22Rv1 (cell line): ENCODE measurements at regions not wholly inside any gene's neighbourhood (a gene's known extent, or its start where the extent isn't known, plus 50 kb on each side); places are given as distances from the start of the nearest gene placed in this dataset.

ENCODE experiments used
- H3K27ac ChIP-seq: fragments of 450-650 bp; 2 replicates; pipeline ENCODE4 v1.5.1; 2017
- CTCF ChIP-seq: fragments of 450-650 bp; IDR thresholded peaks from 2 replicates; pipeline ENCODE4 v1.5.1; 2017; ENCODE audit warnings: mild to moderate bottlenecking
- ZFX ChIP-seq: fragments of 450-650 bp; IDR thresholded peaks from 2 replicates; pipeline ENCODE4 v1.6.1; 2017; ENCODE audit warnings: antibody characterized with exemption, borderline replicate concordance

GRCh38 chr10:64732372-64732957 is 1211.3 kb downstream of the REEP3 start:
- H3K27ac ChIP-seq = peak overlapping the region; percentile 50
- no peak for TF ChIP-seq CTCF
- TF ChIP-seq ZFX = no peak

- H3K27ac ChIP-seq = no peak overlapping the region
- TF ChIP-seq CTCF (peak; percentile 64), ZFX (no peak)
These were observed 1212.8 kb downstream of the REEP3 start for GRCh38 chr10:64733980-64734379.

- no peak for TF ChIP-seq CTCF
- no peak for TF ChIP-seq ZFX
- H3K27ac ChIP-seq = no peak overlapping the region
These were observed 1217.3 kb downstream of the REEP3 start for GRCh38 chr10:64738462-64738861.

GRCh38 chr10:64745565-64745964 is 1224.4 kb downstream of the REEP3 start:
- H3K27ac ChIP-seq = no peak overlapping the region
- TF ChIP-seq ZFX (no peak), CTCF (no peak)

GRCh38 chr10:64750672-64751071 is 1229.5 kb downstream of the REEP3 start:
- TF ChIP-seq CTCF (no peak), ZFX (no peak)
- H3K27ac ChIP-seq = no peak overlapping the region

GRCh38 chr10:64753516-64753915 is 1232.3 kb downstream of the REEP3 start:
- no peak overlapping the region for H3K27ac ChIP-seq
- TF ChIP-seq CTCF = no peak
- no peak for TF ChIP-seq ZFX

- no peak overlapping the region for H3K27ac ChIP-seq
- no peak for TF ChIP-seq ZFX
- TF ChIP-seq CTCF = no peak
These were observed 1239.2 kb downstream of the REEP3 start for GRCh38 chr10:64760371-64760770.
